Keratinocyte (primary cell): ENCODE measurements at regions not wholly inside any gene's neighbourhood (a gene's known extent, or its start where the extent isn't known, plus 50 kb on each side); places are given as distances from the start of the nearest gene placed in this dataset.

Source experiments
- DNase-seq: peaks from one replicate; pipeline ENCODE4 v3.0.0-alpha.2; 2011; ENCODE audit warnings: low read depth, missing footprints, low spot score
- FAIRE-seq: peaks from 2 replicates; lab custom pipeline; 2011; peaks lifted over from hg19 to GRCh38; lab: Jason Lieb, UNC
- H2AFZ ChIP-seq: 2 replicates; pipeline ENCODE4 v1.6.0; 2012; ENCODE audit warnings: low read length, control low read depth, inconsistent platforms; ENCODE audit not compliant: control insufficient read depth
- H3K27ac ChIP-seq: 2 replicates; pipeline ENCODE4 v1.5.1; 2011; ENCODE audit warnings: low read length; ENCODE audit not compliant: control insufficient read depth, insufficient read depth
- H3K27me3 ChIP-seq: 3 replicates; pipeline ENCODE4 v1.6.0; 2011; ENCODE audit warnings: low read length; ENCODE audit not compliant: control insufficient read depth, insufficient read depth; ENCODE audit errors: extremely low read depth
- H3K36me3 ChIP-seq, 2 experiments: 2 replicates in 1 of 2; 3 replicates in 1 of 2; pipeline ENCODE4 v1.5.1; 2011; ENCODE audit warnings: low read length in 2 of 2, mild to moderate bottlenecking in 1 of 2; ENCODE audit not compliant: control insufficient read depth in 2 of 2, insufficient read depth in 2 of 2; ENCODE audit errors: extremely low read depth in 1 of 2
- H3K4me1 ChIP-seq: 3 replicates; pipeline ENCODE4 v1.5.1; 2011; ENCODE audit warnings: low read length; ENCODE audit not compliant: control insufficient read depth, insufficient read depth; ENCODE audit errors: extremely low read depth
- H3K4me2 ChIP-seq: 3 replicates; pipeline ENCODE4 v1.6.0; 2011; ENCODE audit warnings: low read depth, low read length; ENCODE audit not compliant: control insufficient read depth, insufficient read depth; ENCODE audit errors: extremely low read depth
- H3K4me3 ChIP-seq, 3 experiments: fragments of 200-600 bp in 1 of 3; sonication (generic) in 1 of 3; 2 replicates in 2 of 3; 3 replicates in 1 of 3; pipeline ENCODE4 v1.5.1; 2011 to 2016; ENCODE audit warnings: low read length in 3 of 3, mild to moderate bottlenecking in 3 of 3, control low read depth in 2 of 3, inconsistent platforms in 1 of 3, low read depth in 1 of 3, mixed read lengths in 1 of 3, mixed run types in 1 of 3, moderate library complexity in 1 of 3; ENCODE audit not compliant: control insufficient read depth in 2 of 3, insufficient read depth in 2 of 3; ENCODE audit errors: extremely low read depth in 1 of 3
- H3K79me2 ChIP-seq: 2 replicates; pipeline ENCODE4 v1.6.0; 2012; ENCODE audit warnings: low read length; ENCODE audit not compliant: control insufficient read depth, insufficient read depth
- H3K9ac ChIP-seq: 3 replicates; pipeline ENCODE4 v1.6.0; 2011; ENCODE audit warnings: low read length; ENCODE audit not compliant: control insufficient read depth, insufficient read depth; ENCODE audit errors: extremely low read depth
- H3K9me1 ChIP-seq: 3 replicates; pipeline ENCODE4 v1.6.0; 2011; ENCODE audit warnings: low read length; ENCODE audit not compliant: control insufficient read depth, insufficient read depth; ENCODE audit errors: extremely low read depth
- H3K9me3 ChIP-seq: 2 replicates; pipeline ENCODE4 v1.5.1; 2012; ENCODE audit warnings: low read depth, low read length; ENCODE audit not compliant: control insufficient read depth
- H4K20me1 ChIP-seq: 3 replicates; pipeline ENCODE4 v1.6.0; 2011; ENCODE audit warnings: low read length; ENCODE audit not compliant: control insufficient read depth, insufficient read depth; ENCODE audit errors: extremely low read depth
- CTCF ChIP-seq, 3 experiments: IDR thresholded peaks in 1 of 3; conservative IDR thresholded peaks in 1 of 3; optimal IDR thresholded peaks in 1 of 3; 2 replicates in 2 of 3; 3 replicates in 1 of 3; pipeline versions ENCODE3 to v1.5.1; 2011; ENCODE audit warnings: low read length in 3 of 3, mild to moderate bottlenecking in 3 of 3, moderate library complexity in 2 of 3, control low read depth in 1 of 3, inconsistent platforms in 1 of 3; ENCODE audit not compliant: insufficient read depth in 2 of 3; ENCODE audit errors: extremely low read depth in 1 of 3
- EZH2 ChIP-seq: IDR thresholded peaks from one replicate; pipeline ENCODE4 v1.6.1; 2012; ENCODE audit warnings: inconsistent platforms, mild to moderate bottlenecking, low read length, moderate library complexity
- dilution Hi-C: fragments of 300-500 bp; cut with MboI; formaldehyde crosslinking; loops from one replicate; pipeline ENCODE4 v1.7.0; 2020; ENCODE audit warnings: low sequenced_read_pairs; ENCODE audit not compliant: extremely low pct_ligation_motif_present

- Histone ChIP-seq H3K79me2 (no peaks in the 10 kb centered on the region), H3K27me3 (no peaks in the 10 kb centered on the region), H3K4me2 (no peak overlapping the region), H3K36me3 (no peaks in the 10 kb centered on the region), H3K4me3 (no peak overlapping the region), H3K4me1 (no peaks in the 10 kb centered on the region), H4K20me1 (no peaks in the 10 kb centered on the region), H2AFZ (no peak overlapping the region), H3K9ac (no peak overlapping the region), H3K27ac (no peak overlapping the region), H3K9me1 (no peaks in the 10 kb centered on the region), H3K9me3 (peaks cover 2% of the 10 kb centered on the region)
- no peak for TF ChIP-seq CTCF (optimal IDR thresholded peaks at IDR 0.05 in 1 of 3, IDR thresholded peaks at IDR 0.05 in 1 of 3, conservative IDR thresholded peaks at IDR 0.05 in 1 of 3; ENCODE audit: extremely low read depth in 1 of 3, insufficient read depth in 2 of 3, low read length in 3 of 3)
- TF ChIP-seq EZH2 = no peak
- DNase-seq (no peak), FAIRE-seq (no peak)
- dilution Hi-C loops = no loop called here
These were observed 77.7 kb upstream of the RUFY1 start for GRCh38 chr5:179472641-179473040.

- TF ChIP-seq EZH2 (no peak), CTCF (optimal IDR thresholded peaks at IDR 0.05 in 1 of 3, IDR thresholded peaks at IDR 0.05 in 1 of 3, conservative IDR thresholded peaks at IDR 0.05 in 1 of 3; ENCODE audit: extremely low read depth in 1 of 3, insufficient read depth in 2 of 3, low read length in 3 of 3) (no peak)
- H2AFZ ChIP-seq = no peak overlapping the region
- peaks cover 2% of the 10 kb centered on the region for H3K9me3 ChIP-seq
- no peak overlapping the region for H3K27ac ChIP-seq
- no peaks in the 10 kb centered on the region for H3K79me2 ChIP-seq
- H4K20me1 ChIP-seq = no peaks in the 10 kb centered on the region
- no peak for FAIRE-seq
- no peaks in the 10 kb centered on the region for H3K9me1 ChIP-seq
- no peaks in the 10 kb centered on the region for H3K27me3 ChIP-seq
- H3K4me2 ChIP-seq = no peak overlapping the region
- dilution Hi-C loops = no loop called here
- no peak overlapping the region for H3K9ac ChIP-seq
- no peaks in the 10 kb centered on the region for H3K36me3 ChIP-seq
- no peaks in the 10 kb centered on the region for H3K4me1 ChIP-seq
- no peak overlapping the region for H3K4me3 ChIP-seq
- DNase-seq = no peak
These were observed 78.2 kb upstream of the RUFY1 start for GRCh38 chr5:179472174-179472573.
